ENCODE measurements at regions not wholly inside any gene's neighbourhood (a gene's known extent, or its start where the extent isn't known, plus 50 kb on each side); places are given as distances from the start of the nearest gene placed in this dataset.

DNA sequence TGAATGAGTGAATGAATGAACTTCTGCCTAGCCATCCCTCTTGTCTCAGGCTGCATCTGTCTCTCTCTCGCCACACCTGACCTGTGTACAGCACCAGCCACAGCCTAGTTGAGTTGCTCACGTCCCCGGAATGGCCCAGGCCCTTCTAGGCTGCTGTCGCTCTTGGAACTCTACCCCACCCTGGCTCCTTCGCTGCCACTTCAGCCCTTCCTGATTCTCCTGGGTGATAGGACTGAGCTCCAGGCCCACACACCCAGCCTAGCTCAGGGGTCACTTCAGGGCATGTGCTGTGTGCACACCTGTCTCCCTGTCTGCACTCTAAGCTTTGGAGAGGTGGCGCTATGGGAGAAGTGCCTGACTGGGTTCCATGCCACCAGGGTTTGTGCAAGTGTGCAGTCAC lies 236.6 kb downstream of the GLI2 start:
- TF ChIP-seq, protein P1, sequence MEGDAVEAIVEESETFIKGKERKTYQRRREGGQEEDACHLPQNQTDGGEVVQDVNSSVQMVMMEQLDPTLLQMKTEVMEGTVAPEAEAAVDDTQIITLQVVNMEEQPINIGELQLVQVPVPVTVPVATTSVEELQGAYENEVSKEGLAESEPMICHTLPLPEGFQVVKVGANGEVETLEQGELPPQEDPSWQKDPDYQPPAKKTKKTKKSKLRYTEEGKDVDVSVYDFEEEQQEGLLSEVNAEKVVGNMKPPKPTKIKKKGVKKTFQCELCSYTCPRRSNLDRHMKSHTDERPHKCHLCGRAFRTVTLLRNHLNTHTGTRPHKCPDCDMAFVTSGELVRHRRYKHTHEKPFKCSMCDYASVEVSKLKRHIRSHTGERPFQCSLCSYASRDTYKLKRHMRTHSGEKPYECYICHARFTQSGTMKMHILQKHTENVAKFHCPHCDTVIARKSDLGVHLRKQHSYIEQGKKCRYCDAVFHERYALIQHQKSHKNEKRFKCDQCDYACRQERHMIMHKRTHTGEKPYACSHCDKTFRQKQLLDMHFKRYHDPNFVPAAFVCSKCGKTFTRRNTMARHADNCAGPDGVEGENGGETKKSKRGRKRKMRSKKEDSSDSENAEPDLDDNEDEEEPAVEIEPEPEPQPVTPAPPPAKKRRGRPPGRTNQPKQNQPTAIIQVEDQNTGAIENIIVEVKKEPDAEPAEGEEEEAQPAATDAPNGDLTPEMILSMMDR (IDR thresholded peaks at IDR 0.05; ENCODE audit: poor library complexity) = no peak
- no peak for TF ChIP-seq EZH2 (IDR thresholded peaks at IDR 0.05; ENCODE audit: borderline replicate concordance)
- TF ChIP-seq EZH2phosphoT487 (IDR thresholded peaks at IDR 0.05; ENCODE audit: low read depth, severe bottlenecking, unreplicated experiment) = no peak
